Mesendoderm (in vitro differentiated cells): ENCODE measurements at regions not wholly inside any gene's neighbourhood (a gene's known extent, or its start where the extent isn't known, plus 50 kb on each side); places are given as distances from the start of the nearest gene placed in this dataset.

Source experiments
- DNase-seq: peaks from one replicate; pipeline ENCODE4 v3.0.0; 2013
- H2AK5ac ChIP-seq: 2 replicates; pipeline ENCODE4 v1.6.1; 2013; ENCODE audit warnings: low read length, inconsistent platforms
- H2BK120ac ChIP-seq: 2 replicates; pipeline ENCODE4 v1.6.1; 2013; ENCODE audit warnings: low read depth, mild to moderate bottlenecking, low read length, moderate library complexity, mixed read lengths
- H2BK15ac ChIP-seq: replicated peaks from 2 replicates; pipeline ENCODE4 v1.6.1; 2013; ENCODE audit warnings: low read depth, mild to moderate bottlenecking, moderate library complexity
- H2BK5ac ChIP-seq: 2 replicates; pipeline ENCODE4 v1.6.1; 2013; ENCODE audit warnings: low read length, inconsistent platforms
- H3K18ac ChIP-seq: 2 replicates; pipeline ENCODE4 v1.6.1; 2013; ENCODE audit warnings: mild to moderate bottlenecking, low read length, mixed read lengths
- H3K23ac ChIP-seq: one replicate; pipeline ENCODE4 v1.6.1; 2013; ENCODE audit warnings: low read length
- H3K27ac ChIP-seq: 2 replicates; pipeline ENCODE4 v1.5.1; 2013; ENCODE audit warnings: low read depth, mild to moderate bottlenecking, inconsistent platforms, low read length, moderate library complexity
- H3K27me3 ChIP-seq: 2 replicates; pipeline ENCODE4 v1.6.1; 2013; ENCODE audit warnings: low read length, control low read depth, mild to moderate bottlenecking, inconsistent platforms; ENCODE audit not compliant: insufficient read depth, poor library complexity
- H3K36me3 ChIP-seq: 2 replicates; pipeline ENCODE4 v1.6.1; 2013; ENCODE audit warnings: low read length, inconsistent platforms; ENCODE audit not compliant: control insufficient read depth, insufficient read depth
- H3K4ac ChIP-seq: one replicate; pipeline ENCODE4 v1.6.1; 2013; ENCODE audit warnings: low read depth, mild to moderate bottlenecking, low read length, moderate library complexity
- H3K4me1 ChIP-seq: 2 replicates; pipeline ENCODE4 v1.6.1; 2013; ENCODE audit warnings: low read depth, low read length, inconsistent platforms; ENCODE audit not compliant: control insufficient read depth
- H3K4me2 ChIP-seq: 2 replicates; pipeline ENCODE4 v1.6.1; 2013; ENCODE audit warnings: low read length
- H3K4me3 ChIP-seq: 2 replicates; pipeline ENCODE4 v1.5.1; 2013; ENCODE audit warnings: mild to moderate bottlenecking, low read length
- H3K56ac ChIP-seq: one replicate; pipeline ENCODE4 v1.6.1; 2013; ENCODE audit warnings: low read length
- H3K79me1 ChIP-seq: 2 replicates; pipeline ENCODE4 v1.6.1; 2013; ENCODE audit warnings: low read length, inconsistent platforms
- H3K79me2 ChIP-seq: 2 replicates; pipeline ENCODE4 v1.6.1; 2013; ENCODE audit warnings: mild to moderate bottlenecking, low read length; ENCODE audit not compliant: control insufficient read depth, insufficient read depth
- H3K9ac ChIP-seq: 2 replicates; pipeline ENCODE4 v1.6.1; 2013; ENCODE audit warnings: low read length, inconsistent platforms
- H4K5ac ChIP-seq: one replicate; pipeline ENCODE4 v1.6.1; 2013; ENCODE audit warnings: low read length
- H4K8ac ChIP-seq: one replicate; pipeline ENCODE4 v1.6.1; 2013; ENCODE audit warnings: low read depth, mild to moderate bottlenecking, control low read depth, low read length, moderate library complexity
- WGBS: extraction: QIAGEN DNeasy Blood & Tissue Kit; methylation state at CpG from one replicate; pipeline ENCODE4 v1.1.7; 2013; ENCODE audit warnings: low lambda C conversion rate, missing lambda C conversion rate; ENCODE audit not compliant: insufficient coverage; ENCODE audit errors: extremely low coverage; 5-methylcytosine and 5-hydroxymethylcytosine counted together

GRCh38 chr1:34653110-34653509 is 101.7 kb upstream of the GJB5 start:
- H3K27me3 ChIP-seq = no peaks in the 10 kb centered on the region
- H3K23ac ChIP-seq = no peak overlapping the region
- no CpG with 5 or more reads among the region's 7 CpGs for WGBS

GRCh38 chr1:34655206-34655874 is 99.5 kb upstream of the GJB5 start:
- H2AK5ac ChIP-seq = no peak overlapping the region
- H3K56ac ChIP-seq = no peak overlapping the region
- no peak overlapping the region for H3K4ac ChIP-seq
- H3K4me2 ChIP-seq = no peak overlapping the region
- no peak overlapping the region for H2BK15ac ChIP-seq
- no peak overlapping the region for H2BK120ac ChIP-seq
- H2BK5ac ChIP-seq = no peak overlapping the region
- no peak overlapping the region for H3K23ac ChIP-seq
- WGBS = no CpG with 5 or more reads among the region's 4 CpGs
- H4K8ac ChIP-seq = no peak overlapping the region
- H3K9ac ChIP-seq = no peak overlapping the region
- H3K79me1 ChIP-seq = no peaks in the 10 kb centered on the region
- no peak overlapping the region for H3K4me3 ChIP-seq
- no peaks in the 10 kb centered on the region for H3K79me2 ChIP-seq
- DNase-seq = no peak
- H3K36me3 ChIP-seq = no peaks in the 10 kb centered on the region
- H3K18ac ChIP-seq = no peak overlapping the region
- H3K4me1 ChIP-seq = no peaks in the 10 kb centered on the region
- H4K5ac ChIP-seq = no peak overlapping the region
- no peaks in the 10 kb centered on the region for H3K27me3 ChIP-seq
- no peak overlapping the region for H3K27ac ChIP-seq

More at GRCh38 chr1:34653110-34653509, 101.7 kb upstream of the GJB5 start:
- Histone ChIP-seq H3K4me2 (no peak overlapping the region), H2AK5ac (no peak overlapping the region), H2BK15ac (no peak overlapping the region), H3K4ac (no peak overlapping the region), H4K5ac (no peak overlapping the region), H4K8ac (no peak overlapping the region), H3K4me3 (no peak overlapping the region), H3K56ac (no peak overlapping the region), H3K79me1 (no peaks in the 10 kb centered on the region), H3K36me3 (no peaks in the 10 kb centered on the region), H3K27ac (no peak overlapping the region), H3K79me2 (no peaks in the 10 kb centered on the region), H3K9ac (no peak overlapping the region), H2BK5ac (no peak overlapping the region), H3K4me1 (no peaks in the 10 kb centered on the region), H3K18ac (no peak overlapping the region), H2BK120ac (no peak overlapping the region)
- no peak for DNase-seq

- no peak overlapping the region for H2AK5ac ChIP-seq
- H4K5ac ChIP-seq = no peak overlapping the region
- no peak overlapping the region for H2BK15ac ChIP-seq
- no peaks in the 10 kb centered on the region for H3K4me1 ChIP-seq
- no peak overlapping the region for H3K9ac ChIP-seq
- no peak overlapping the region for H3K56ac ChIP-seq
- no peak for DNase-seq
- H3K79me1 ChIP-seq = no peaks in the 10 kb centered on the region
- H2BK5ac ChIP-seq = no peak overlapping the region
- H3K4me2 ChIP-seq = no peak overlapping the region
- H3K27ac ChIP-seq = no peak overlapping the region
- WGBS = no CpG with 5 or more reads among the region's 4 CpGs
- no peak overlapping the region for H3K4me3 ChIP-seq
- H3K36me3 ChIP-seq = no peaks in the 10 kb centered on the region
- no peak overlapping the region for H2BK120ac ChIP-seq
- H3K27me3 ChIP-seq = no peaks in the 10 kb centered on the region
- no peak overlapping the region for H3K18ac ChIP-seq
- no peak overlapping the region for H3K4ac ChIP-seq
- H3K79me2 ChIP-seq = no peaks in the 10 kb centered on the region
- no peak overlapping the region for H3K23ac ChIP-seq
- H4K8ac ChIP-seq = no peak overlapping the region
Measured at GRCh38 chr1:34655875-34656240, 99.0 kb upstream of the GJB5 start.

- no peak overlapping the region for H3K18ac ChIP-seq
- H3K27ac ChIP-seq = no peak overlapping the region
- no peak overlapping the region for H3K9ac ChIP-seq
- no peak overlapping the region for H4K8ac ChIP-seq
- WGBS = no CpG with 5 or more reads among the region's 3 CpGs
- no peaks in the 10 kb centered on the region for H3K79me1 ChIP-seq
- H3K27me3 ChIP-seq = no peaks in the 10 kb centered on the region
- H3K4me2 ChIP-seq = no peak overlapping the region
- no peak overlapping the region for H2BK15ac ChIP-seq
- no peak overlapping the region for H3K4me3 ChIP-seq
- no peak for DNase-seq
- no peak overlapping the region for H2AK5ac ChIP-seq
- no peak overlapping the region for H4K5ac ChIP-seq
- H2BK120ac ChIP-seq = no peak overlapping the region
- no peaks in the 10 kb centered on the region for H3K79me2 ChIP-seq
- no peak overlapping the region for H3K4ac ChIP-seq
- no peak overlapping the region for H3K56ac ChIP-seq
- H2BK5ac ChIP-seq = no peak overlapping the region
- H3K4me1 ChIP-seq = no peaks in the 10 kb centered on the region
- H3K23ac ChIP-seq = no peak overlapping the region
- no peaks in the 10 kb centered on the region for H3K36me3 ChIP-seq
Measured at GRCh38 chr1:34656299-34656698, 98.5 kb upstream of the GJB5 start.

- no peak overlapping the region for H3K9ac ChIP-seq
- no peak overlapping the region for H2AK5ac ChIP-seq
- no peak overlapping the region for H3K27ac ChIP-seq
- H4K8ac ChIP-seq = no peak overlapping the region
- no peak overlapping the region for H3K4me2 ChIP-seq
- no peak overlapping the region for H2BK120ac ChIP-seq
- no peaks in the 10 kb centered on the region for H3K4me1 ChIP-seq
- no peak overlapping the region for H2BK5ac ChIP-seq
- H3K56ac ChIP-seq = no peak overlapping the region
- H3K4ac ChIP-seq = no peak overlapping the region
- H2BK15ac ChIP-seq = no peak overlapping the region
- no peaks in the 10 kb centered on the region for H3K36me3 ChIP-seq
- no CpG with 5 or more reads among the region's 8 CpGs for WGBS
- no peak overlapping the region for H4K5ac ChIP-seq
- no peak overlapping the region for H3K18ac ChIP-seq
- no peaks in the 10 kb centered on the region for H3K27me3 ChIP-seq
- no peak overlapping the region for H3K4me3 ChIP-seq
- no peak overlapping the region for H3K23ac ChIP-seq
- DNase-seq = no peak
- H3K79me1 ChIP-seq = no peaks in the 10 kb centered on the region
- H3K79me2 ChIP-seq = no peaks in the 10 kb centered on the region
Measured at GRCh38 chr1:34656731-34657130, 98.1 kb upstream of the GJB5 start.

- no peak overlapping the region for H3K4me3 ChIP-seq
- H2BK15ac ChIP-seq = no peak overlapping the region
- no peak overlapping the region for H4K5ac ChIP-seq
- H2BK120ac ChIP-seq = no peak overlapping the region
- H2BK5ac ChIP-seq = no peak overlapping the region
- H3K9ac ChIP-seq = no peak overlapping the region
- no peak overlapping the region for H3K4me2 ChIP-seq
- no peaks in the 10 kb centered on the region for H3K27me3 ChIP-seq
- no peak overlapping the region for H3K56ac ChIP-seq
- H3K36me3 ChIP-seq = no peaks in the 10 kb centered on the region
- no peak overlapping the region for H3K27ac ChIP-seq
- no peak overlapping the region for H2AK5ac ChIP-seq
- H3K79me2 ChIP-seq = no peaks in the 10 kb centered on the region
- no peak overlapping the region for H3K18ac ChIP-seq
- H4K8ac ChIP-seq = no peak overlapping the region
- DNase-seq = no peak
- H3K23ac ChIP-seq = no peak overlapping the region
- H3K4ac ChIP-seq = no peak overlapping the region
- H3K4me1 ChIP-seq = no peaks in the 10 kb centered on the region
- H3K79me1 ChIP-seq = no peaks in the 10 kb centered on the region
Measured at GRCh38 chr1:34657266-34657665, 97.6 kb upstream of the GJB5 start.
